WTC11 (cell line): ENCODE measurements at regions not wholly inside any gene's neighbourhood (a gene's known extent, or its start where the extent isn't known, plus 50 kb on each side); places are given as distances from the start of the nearest gene placed in this dataset.

ENCODE experiments used
- CREM ChIP-seq: sonication (generic); formaldehyde crosslinking; IDR thresholded peaks from 2 replicates; pipeline ENCODE4 v1.8.1; 2022; ENCODE audit warnings: mild to moderate bottlenecking, missing genetic modification reagents, moderate library complexity
- CTCF ChIP-seq: fragments of 200-600 bp; IDR thresholded peaks from 2 replicates; pipeline ENCODE4 v1.8.0; 2022; ENCODE audit warnings: antibody characterized with exemption
- E2F5 ChIP-seq: sonication (generic); formaldehyde crosslinking; IDR thresholded peaks from 2 replicates; pipeline ENCODE4 v1.8.1; 2022; ENCODE audit warnings: mild to moderate bottlenecking, moderate library complexity, missing genetic modification reagents
- FOXP1 ChIP-seq: sonication (generic); formaldehyde crosslinking; IDR thresholded peaks from 2 replicates; pipeline ENCODE4 v1.8.0; 2022; ENCODE audit warnings: missing genetic modification reagents, mild to moderate bottlenecking, moderate library complexity, borderline replicate concordance
- NR1H2 ChIP-seq: sonication (generic); formaldehyde crosslinking; IDR thresholded peaks from 2 replicates; pipeline ENCODE4 v1.9.0; 2021; ENCODE audit warnings: mild to moderate bottlenecking, moderate library complexity, missing genetic modification reagents
- NR2C2 ChIP-seq: sonication (generic); formaldehyde crosslinking; IDR thresholded peaks from 2 replicates; pipeline ENCODE4 v1.8.0; 2022; ENCODE audit warnings: mild to moderate bottlenecking, missing genetic modification reagents
- SMAD3 ChIP-seq: sonication (generic); formaldehyde crosslinking; IDR thresholded peaks from 2 replicates; pipeline ENCODE4 v1.8.0; 2022; ENCODE audit warnings: missing genetic modification reagents, mild to moderate bottlenecking, borderline replicate concordance
- STAT6 ChIP-seq: sonication (generic); formaldehyde crosslinking; conservative IDR thresholded peaks from 2 replicates; pipeline ENCODE4 v1.8.1; 2023; ENCODE audit warnings: mild to moderate bottlenecking, low read depth, missing genetic modification reagents, moderate library complexity
- USF2 ChIP-seq: sonication (generic); formaldehyde crosslinking; IDR thresholded peaks from 2 replicates; pipeline ENCODE4 v1.8.1; 2023; ENCODE audit warnings: mild to moderate bottlenecking, missing genetic modification reagents, moderate library complexity

GRCh38 chr1:218760601-218761570, 412.8 kb upstream of the LYPLAL1 start:
- TF ChIP-seq USF2 (CRISPR knock-in tag) (no peak), NR1H2 (CRISPR knock-in tag) (no peak), NR2C2 (CRISPR knock-in tag) (no peak), CTCF (no peak), STAT6 (CRISPR knock-in tag) (no peak), SMAD3 (CRISPR knock-in tag) (no peak), CREM (CRISPR knock-in tag) (no peak), E2F5 (CRISPR knock-in tag) (no peak), FOXP1 (CRISPR knock-in tag) (no peak)
